EH (cell line): ENCODE measurements at regions not wholly inside any gene's neighbourhood (a gene's known extent, or its start where the extent isn't known, plus 50 kb on each side); places are given as distances from the start of the nearest gene placed in this dataset.

ENCODE experiments used
- DNase-seq: peaks from one replicate; pipeline ENCODE4 v3.0.0-alpha.2; 2015; ENCODE audit warnings: low read depth

DNA sequence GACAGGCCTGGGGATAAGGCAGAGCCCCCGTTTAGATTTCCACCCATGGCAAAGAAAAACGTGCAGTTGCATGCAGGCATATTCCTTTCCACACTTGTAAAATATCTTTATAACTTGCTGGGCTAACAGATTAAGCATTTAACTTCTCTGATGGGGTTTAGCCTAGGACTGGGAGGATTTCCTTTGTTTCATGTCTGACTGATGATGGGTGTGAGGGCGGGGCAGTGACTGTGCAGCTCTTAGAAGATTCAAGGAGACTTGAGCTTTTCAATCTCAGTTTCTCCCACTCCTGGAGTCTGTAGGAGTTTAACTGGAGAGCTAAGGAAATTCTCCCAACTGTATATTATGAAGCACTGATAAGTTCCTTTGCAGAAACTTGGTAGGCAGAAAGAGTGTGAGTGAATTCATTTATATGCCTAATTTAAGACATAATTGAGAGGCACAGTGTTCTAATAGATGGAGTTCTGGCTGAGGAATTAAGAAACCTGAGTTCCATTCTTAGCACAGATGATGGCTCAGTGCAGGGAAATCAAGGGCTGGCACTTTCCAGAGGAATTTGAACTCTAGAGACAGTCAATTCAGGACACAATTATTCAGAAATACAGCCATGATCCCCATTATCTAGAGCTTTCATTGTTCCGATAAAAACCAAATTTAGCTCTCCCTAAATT is 214.6 kb upstream of the CNR1 start:
- DNase-seq, result peak; percentile 15

DNA sequence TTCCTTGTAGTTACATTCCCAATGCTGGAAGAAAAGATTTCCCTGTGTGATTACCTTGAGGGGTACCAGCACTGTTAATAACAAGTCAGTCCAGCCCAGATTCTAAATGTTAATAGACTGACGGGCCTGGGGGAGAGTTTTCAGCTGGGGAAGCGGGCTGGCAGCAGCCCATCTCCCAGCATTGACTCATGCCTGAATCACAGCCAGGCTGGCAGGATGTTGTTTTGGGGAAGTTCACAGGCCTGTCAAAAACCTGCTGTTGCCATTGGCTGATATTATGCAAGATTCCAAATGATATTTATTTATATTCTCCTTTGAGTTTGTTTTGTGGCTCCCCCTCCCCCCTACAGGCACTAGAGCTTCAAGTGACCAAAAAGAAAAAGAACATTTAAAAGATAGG is 213.9 kb upstream of the CNR1 start:
- DNase-seq, result peak; percentile 81

DNA sequence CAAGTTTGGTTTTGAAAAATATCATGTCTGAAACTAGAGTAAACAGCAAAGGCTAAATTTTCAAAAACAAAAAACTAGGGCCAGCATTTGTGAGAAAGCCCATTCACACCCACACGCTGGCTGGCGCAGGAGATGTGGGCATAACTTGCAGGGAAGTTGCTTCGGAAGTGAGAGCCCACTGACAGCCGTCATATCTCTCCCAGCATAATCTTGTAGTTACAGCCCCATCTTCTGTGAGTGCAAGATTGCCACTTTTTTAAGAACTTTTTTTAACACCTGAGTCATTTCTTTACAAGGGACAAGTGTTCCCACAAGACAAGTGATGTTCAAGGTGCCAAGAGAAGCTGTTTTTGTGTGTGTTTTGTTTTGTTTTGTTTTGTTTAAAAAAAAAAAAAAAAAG is 212.5 kb upstream of the CNR1 start:
- no peak for DNase-seq

DNA sequence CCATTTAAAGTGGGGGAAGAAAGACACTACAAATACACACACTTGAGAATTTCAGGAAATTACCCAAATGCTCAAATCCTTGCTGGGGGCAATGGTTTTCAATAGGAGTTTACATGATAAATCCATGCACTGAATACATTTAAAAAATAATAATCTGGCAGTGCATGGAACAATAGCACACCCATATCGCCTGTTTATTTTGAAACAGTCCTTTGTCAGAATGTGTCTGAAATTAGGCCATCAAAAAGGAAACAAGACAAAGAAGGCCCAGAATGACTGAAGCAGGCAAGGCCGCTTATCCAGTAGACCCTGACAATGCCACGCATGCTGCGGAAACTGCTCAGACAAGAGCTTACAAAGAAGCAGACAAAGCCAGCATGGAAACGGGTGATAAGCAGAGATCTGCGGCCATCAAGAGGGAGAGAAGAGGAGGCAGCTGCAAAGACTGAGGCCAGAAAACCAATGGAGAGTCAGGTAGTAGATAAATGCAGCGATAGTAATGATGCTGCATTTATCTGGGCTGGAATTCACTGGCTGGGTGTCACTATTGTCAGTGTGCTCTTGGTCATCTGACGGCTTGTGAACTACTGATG is 211.9 kb upstream of the CNR1 start:
- DNase-seq, result no peak

- DNase-seq, result peak; percentile 88
Observed at GRCh38 chr6:88376768-88377387, 210.7 kb upstream of the CNR1 start.

GRCh38 chr6:88376197-88376596 is 210.1 kb upstream of the CNR1 start:
- DNase-seq, result no peak

DNA sequence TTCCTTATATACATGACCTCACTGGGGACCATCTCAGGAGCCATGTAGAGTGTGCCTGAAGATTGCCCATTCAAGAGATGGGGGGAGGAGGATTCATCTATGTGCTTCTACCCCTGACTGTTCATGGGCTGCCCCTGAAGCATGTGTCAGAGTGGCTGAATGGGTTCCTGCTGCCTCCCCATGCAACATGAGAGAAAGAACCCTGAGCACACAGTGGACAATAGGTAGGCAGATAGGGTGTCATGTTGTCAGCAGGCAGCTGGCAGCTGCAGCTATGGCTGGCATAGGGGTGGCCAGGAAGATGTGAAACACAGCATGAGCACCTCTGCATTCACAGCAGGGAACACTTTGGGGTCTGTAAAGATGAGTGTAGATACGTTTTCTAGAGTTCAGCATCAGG is 208.4 kb upstream of the CNR1 start:
- no peak for DNase-seq

DNA sequence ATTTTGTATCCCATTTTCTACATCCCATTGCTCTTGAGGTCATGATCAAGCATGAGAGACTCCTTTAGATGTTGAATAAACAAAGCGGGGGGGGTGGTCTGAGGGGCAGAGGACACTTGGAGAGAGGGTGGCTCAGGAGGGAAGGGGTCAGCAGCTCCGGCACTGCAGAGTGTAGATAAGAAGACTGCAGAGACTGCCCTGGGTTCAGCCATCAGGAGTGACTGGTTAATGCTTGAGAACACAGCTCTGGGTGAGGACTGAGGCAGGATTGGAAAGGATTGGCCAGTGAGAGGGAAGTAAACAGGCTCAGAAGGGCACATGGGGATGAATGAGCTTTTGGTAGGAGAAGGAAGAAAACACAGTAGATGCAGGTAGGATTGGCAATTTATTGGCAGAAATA is 205.3 kb upstream of the CNR1 start:
- DNase-seq, result no peak

DNA sequence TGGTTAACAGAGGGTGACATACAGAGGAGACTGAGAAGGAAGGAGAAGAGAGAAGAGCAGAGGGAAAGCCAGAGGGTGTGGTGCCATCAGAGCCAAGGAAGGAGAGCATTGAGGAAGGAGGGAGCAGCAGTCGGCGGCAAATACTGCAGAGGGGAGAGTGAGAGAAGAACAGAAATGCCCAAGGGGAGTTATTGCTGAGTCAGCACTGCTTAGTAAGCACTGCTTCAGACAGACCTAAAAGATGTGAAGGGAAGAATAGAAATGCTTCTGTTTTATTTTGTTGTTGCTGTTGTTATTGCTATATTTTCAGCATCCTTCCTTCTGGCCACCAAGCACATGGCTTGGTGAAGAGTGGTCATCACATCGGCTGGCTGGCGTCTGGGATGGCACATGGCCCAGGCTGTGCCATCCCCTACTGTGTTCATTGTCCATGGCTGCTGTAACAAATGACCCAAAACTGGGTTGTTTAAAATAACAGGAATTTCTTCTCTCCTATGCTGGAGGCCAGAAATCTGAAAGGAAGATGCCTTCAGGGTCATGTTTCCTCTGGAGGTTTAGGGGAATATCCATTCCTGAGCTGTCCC is 204.1 kb upstream of the CNR1 start:
- no peak for DNase-seq

DNA sequence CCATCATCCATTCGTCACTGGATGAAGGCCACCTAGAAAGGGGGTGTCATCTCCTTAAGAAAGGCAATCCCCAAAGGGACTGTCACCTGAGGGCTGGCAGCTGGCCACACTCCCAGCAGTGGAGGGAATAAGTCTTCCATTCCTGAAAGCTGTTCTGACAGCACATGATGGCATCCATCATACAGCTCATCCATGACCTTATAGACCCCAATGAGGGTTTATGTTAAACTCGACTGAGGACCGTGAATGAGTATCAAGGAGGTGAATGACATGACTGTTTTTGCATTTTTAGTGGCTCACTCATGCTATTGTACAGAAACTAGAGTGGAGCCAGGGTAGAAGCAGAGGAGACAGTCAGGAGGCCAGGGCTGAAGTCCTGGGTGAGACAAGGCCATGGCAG is 203.1 kb upstream of the CNR1 start:
- DNase-seq, result no peak

DNA sequence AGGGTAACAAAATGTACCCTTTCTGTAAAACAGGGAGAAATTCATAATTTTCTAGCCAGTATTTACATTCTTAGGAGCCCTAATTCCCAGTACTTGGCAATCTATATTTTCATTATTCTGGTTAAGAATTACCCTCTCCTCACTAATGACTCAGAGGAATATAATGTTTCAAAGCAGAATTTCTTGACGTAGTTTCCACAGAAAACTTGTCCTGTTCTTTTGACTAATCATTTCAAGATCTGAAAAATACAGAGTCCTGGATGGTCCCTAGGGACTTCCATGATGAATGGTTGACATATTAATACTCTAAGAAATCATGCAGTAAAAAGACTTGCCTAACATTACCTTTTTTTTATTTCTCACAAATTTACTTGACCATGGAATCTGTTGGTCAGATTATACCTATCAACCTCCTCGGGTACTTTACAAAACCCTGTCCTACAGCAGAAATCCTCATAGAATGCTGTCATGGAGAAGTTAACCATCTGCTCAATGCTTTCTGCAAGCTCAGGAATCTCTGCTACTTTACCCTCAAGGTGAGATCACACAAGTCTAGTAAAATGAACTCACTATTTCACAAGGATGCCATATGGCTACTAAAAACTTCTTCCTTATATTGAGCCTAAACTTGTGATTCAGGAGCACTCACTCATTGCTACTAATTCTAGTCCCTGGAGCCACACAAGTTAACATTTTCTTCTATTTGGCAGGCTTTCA is 202.1 kb upstream of the CNR1 start:
- peak; percentile 60 for DNase-seq

DNA sequence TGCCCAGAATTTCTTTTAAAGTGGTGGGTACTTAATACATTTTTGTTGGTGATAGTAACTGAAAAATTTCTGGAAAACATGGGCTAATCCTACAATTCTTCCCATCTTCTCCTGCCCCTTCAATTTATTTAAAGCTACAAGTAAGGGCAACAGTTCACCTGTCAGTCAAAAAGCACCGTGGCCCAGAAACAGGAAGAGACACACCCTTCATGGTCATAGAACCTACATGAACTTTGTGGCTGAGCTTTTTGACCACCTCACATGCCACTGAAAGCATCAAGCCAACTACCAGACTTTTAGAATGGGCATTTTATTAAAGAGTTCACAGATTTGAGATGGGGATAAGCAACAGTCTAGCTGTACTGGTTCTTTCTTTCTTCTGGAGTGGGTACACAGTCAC is 201.1 kb upstream of the CNR1 start:
- DNase-seq, result no peak

DNA sequence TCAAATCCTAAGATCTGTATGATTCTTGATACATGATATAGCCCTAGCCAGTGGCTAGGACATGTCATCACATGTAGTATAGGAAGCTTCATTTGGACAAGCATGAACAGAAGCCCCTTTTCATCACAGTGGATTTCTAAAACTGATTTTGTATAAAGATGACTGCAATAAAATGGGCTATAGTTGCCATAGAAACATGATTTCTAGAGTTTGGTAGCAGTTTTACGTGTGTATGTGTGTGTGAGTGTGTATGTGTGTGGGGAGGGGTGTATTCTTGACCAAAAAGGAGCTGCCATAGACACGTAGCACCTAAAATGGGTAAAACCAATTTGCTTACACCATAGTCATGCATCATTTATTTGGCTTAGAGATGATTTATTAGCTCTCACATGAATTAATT is 200.5 kb upstream of the CNR1 start:
- no peak for DNase-seq

DNA sequence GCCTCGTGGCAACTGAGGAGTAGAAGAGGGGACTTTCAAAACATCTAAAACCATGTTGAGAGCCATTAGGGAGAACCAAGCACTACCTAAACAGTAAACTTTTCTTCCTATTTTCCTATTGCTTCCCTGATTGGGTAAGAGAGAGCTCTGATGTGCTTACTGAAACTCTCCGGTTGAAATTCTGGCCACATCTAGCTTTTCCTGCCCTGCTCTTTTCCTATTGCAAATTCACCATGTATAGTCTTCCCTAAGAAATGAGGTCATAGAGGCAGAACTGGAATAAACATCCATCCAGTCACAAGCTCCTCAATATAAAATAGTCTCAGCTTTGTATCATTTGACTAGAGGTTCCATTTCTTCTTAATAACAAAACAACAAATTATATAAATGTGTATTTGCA is 199.5 kb upstream of the CNR1 start:
- no peak for DNase-seq

DNA sequence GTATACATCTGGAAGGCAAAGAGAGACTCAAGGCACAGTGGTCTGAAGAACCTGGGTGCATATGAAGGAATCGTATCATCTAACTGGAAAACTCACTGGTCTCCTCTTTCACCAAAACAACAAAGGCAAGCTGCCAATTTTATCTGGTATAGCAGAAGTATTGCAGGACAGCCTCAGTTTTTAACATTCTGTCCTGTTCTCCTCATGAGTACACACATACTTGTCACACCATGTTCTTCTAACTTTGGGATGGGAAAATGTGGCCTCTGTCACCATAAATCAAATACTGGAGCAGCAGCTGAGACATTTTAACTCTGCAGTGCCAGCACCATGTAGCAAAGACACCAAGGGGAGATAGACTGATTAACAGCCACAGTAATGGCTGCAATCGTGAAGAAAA is 199.1 kb upstream of the CNR1 start:
- no peak for DNase-seq

DNA sequence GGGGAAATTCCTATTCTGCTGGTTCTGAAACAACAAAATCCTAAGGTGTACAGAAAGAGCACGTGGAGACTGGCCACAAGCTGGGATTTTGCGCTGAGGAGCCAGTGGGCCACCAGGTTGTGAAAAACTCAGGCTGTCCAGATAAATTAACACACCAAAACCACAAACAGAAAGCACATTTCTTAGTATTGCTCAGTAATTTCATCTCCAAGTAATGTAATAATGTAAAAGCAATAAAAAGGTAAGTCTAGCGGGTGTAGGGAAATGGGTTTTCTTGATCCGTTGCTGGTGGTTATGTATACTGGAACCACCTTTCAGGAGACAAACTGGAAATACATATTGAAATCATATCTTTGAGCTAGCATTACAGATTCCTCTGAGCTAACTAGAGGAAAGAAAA is 195.6 kb upstream of the CNR1 start:
- no peak for DNase-seq

- DNase-seq, result no peak
Observed at GRCh38 chr6:88361298-88361697, 195.2 kb upstream of the CNR1 start.

DNA sequence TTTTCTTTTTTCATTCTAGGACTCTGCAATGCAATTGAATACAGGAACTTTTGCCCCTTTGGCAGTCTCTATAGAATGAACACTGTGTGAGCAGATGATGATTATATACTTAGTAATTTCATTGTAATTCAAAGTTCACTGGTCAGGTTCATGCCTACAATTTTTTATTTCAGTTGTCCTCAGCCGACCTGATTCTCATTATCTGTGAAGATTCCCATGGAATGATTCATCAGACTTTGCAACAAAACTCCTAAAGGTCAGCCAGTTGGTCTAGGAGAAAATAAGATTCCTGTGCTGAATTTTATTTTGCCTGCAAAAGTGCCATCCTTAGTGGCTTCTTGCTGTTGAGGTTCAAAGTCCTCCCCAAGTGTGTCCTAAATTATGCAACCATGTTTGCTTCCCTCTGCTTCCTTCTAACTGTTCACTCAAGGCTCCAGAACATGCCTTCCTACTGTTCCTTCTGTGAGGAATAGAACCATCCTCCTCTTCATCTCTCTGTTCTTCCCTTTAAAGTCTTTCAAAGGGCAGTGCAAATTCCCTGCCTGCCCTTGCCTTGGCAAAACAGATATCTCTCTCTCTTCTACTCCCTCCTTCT is 194.2 kb upstream of the CNR1 start:
- DNase-seq, result peak; percentile 86

- no peak for DNase-seq
Observed at GRCh38 chr6:88359530-88360202, 193.5 kb upstream of the CNR1 start.

GRCh38 chr6:88358846-88359245 is 192.7 kb upstream of the CNR1 start:
- peak; percentile 43 for DNase-seq

DNA sequence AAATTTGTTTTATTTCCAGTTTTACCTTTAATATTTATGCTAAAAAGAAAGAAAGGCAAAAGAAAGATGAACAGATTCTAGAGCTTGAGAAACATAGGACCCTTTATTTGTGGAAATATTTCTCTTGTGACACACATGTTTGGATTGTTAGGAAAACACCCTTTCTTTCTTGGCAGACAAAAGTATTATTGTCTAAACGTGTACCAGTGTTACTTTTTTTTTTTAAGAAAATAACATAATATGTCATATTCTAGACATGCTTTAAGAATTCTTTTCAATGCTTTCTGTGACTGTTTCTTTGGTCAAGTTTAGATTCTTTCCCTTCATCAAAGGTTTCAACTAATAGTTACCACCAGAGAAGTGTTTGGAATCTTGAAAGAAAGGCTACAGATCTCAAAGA is 183.4 kb upstream of the CNR1 start:
- no peak for DNase-seq

DNA sequence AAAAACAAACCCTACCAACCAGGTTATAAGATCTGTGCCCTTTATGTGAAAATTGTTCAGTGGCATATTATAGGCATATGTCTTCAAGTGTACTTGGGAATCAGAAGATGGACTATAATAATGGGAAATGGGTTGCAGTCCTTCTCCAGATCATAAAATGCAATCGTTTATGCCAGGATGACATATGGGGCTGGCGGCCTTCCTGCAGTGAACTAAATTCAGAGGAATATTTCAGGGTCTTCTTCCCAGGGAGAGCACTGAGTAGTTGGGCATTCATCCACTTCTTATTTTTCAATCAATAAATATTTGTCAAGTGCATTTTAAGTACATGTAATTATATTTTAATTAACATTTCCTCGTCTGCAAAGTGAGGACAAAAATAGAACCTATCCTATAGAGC is 176.2 kb upstream of the CNR1 start:
- DNase-seq, result no peak
